Astrocyte (in vitro differentiated cells and primary cell): ENCODE measurements at regions not wholly inside any gene's neighbourhood (a gene's known extent, or its start where the extent isn't known, plus 50 kb on each side); places are given as distances from the start of the nearest gene placed in this dataset.

Experiments used
- CTCF ChIP-seq: IDR thresholded peaks from 2 replicates; pipeline ENCODE4 v1.5.1; 2011; ENCODE audit warnings: low read depth, mild to moderate bottlenecking, inconsistent platforms, low read length, moderate library complexity; ENCODE audit not compliant: insufficient read depth
- EZH2 ChIP-seq: IDR thresholded peaks from 2 replicates; pipeline ENCODE4 v1.6.1; 2012; ENCODE audit warnings: mild to moderate bottlenecking, low read length, inconsistent platforms; ENCODE audit not compliant: insufficient read depth

- TF ChIP-seq CTCF (no peak), EZH2 (no peak)
Measured at GRCh38 chr5:40165789-40166728, 513.7 kb upstream of the PTGER4 start.
